ENCODE measurements at regions not wholly inside any gene's neighbourhood (a gene's known extent, or its start where the extent isn't known, plus 50 kb on each side); places are given as distances from the start of the nearest gene placed in this dataset.
"Not testable (repeated sequence)": the region's sequence is repeated elsewhere in the genome, so short reads cannot be mapped to it uniquely, and the experiment has no call there.

DNA sequence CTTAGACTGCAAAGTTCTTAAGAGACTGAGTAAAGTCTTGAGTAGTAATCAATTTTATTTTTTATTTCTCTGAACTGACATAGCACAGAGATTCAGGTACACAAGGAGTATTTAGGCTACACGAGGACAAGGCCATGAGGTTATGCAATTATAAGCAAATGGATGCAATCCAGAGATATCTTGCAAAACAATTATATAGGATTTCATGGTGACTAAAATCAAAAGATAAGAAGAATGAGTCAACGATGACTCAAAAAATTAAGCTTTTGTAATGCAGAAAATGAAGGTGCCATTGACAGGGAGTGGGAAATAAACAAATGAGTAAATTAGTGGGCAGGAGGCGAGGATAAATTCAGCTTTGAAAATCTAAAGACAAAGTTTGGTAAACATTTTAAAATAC is 66.7 kb upstream of the MYO3A start:
- TF ChIP-seq, protein P1, sequence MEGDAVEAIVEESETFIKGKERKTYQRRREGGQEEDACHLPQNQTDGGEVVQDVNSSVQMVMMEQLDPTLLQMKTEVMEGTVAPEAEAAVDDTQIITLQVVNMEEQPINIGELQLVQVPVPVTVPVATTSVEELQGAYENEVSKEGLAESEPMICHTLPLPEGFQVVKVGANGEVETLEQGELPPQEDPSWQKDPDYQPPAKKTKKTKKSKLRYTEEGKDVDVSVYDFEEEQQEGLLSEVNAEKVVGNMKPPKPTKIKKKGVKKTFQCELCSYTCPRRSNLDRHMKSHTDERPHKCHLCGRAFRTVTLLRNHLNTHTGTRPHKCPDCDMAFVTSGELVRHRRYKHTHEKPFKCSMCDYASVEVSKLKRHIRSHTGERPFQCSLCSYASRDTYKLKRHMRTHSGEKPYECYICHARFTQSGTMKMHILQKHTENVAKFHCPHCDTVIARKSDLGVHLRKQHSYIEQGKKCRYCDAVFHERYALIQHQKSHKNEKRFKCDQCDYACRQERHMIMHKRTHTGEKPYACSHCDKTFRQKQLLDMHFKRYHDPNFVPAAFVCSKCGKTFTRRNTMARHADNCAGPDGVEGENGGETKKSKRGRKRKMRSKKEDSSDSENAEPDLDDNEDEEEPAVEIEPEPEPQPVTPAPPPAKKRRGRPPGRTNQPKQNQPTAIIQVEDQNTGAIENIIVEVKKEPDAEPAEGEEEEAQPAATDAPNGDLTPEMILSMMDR (IDR thresholded peaks at IDR 0.05; ENCODE audit: insufficient read depth, low read depth, low read length, missing control alignments): no peak
- DNase-seq (ENCODE audit: low read depth): peak; percentile 27
- H3K4me3 ChIP-seq (ENCODE audit: low read length): no peak overlapping the region

DNA sequence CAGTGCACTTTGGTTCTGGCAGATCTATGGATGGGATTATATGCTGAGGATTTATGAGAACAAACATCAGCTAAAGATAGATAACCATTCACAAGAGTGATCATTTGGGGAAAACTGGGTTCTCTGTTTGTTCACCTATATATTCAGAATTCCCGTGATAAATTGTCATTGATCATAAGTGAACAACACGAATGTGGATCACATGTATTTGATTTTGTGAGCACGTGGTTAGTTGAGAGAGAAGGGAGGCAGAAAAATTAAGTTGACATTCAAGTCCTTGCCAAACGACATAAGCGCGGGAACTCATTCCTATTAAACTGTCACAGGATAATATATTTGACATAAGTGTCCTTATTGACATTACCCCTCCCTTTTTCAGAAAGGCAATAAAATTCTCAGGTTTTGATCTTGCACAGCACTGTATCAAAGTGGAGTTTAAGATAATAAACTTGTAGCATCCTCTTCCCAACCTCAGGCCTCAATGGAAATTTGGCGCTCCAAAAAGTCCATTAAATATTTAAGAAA is 64.9 kb upstream of the MYO3A start:
- DNase-seq (ENCODE audit: low read depth): no peak
- H3K4me3 ChIP-seq (ENCODE audit: low read length): no peak overlapping the region
- TF ChIP-seq, protein P1 (IDR thresholded peaks at IDR 0.05; ENCODE audit: insufficient read depth, low read depth, low read length, missing control alignments): no peak

DNA sequence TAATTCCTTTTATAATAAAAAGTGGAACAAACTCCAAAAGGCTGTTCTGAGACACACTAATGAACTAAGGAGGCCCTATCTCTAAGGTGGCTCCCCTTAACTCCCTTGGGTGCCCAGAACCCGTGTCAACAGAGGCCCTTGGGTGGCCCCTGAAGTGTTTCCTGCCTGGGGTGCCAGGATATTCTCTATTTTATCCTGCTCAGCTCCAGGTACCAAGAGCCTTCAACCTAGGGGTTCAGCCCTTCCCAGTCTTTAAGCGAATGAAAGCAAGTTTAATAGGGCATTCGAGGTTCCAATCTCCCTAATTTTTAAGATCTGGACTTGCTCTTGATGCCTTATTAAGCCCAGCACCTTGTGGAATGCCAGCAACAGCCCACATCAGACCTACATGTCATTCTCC is 64.4 kb upstream of the MYO3A start:
- TF ChIP-seq, protein P1 (IDR thresholded peaks at IDR 0.05; ENCODE audit: insufficient read depth, low read depth, low read length, missing control alignments): no peak
- no peak for DNase-seq (ENCODE audit: low read depth)
- H3K4me3 ChIP-seq (ENCODE audit: low read length): no peak overlapping the region

- not testable (repeated sequence) for H3K4me3 ChIP-seq (ENCODE audit: low read length); DNase-seq (ENCODE audit: low read depth)
Measured at GRCh38 chr10:25874402-25874801, 59.6 kb upstream of the MYO3A start.

- TF ChIP-seq, protein P1 (IDR thresholded peaks at IDR 0.05; ENCODE audit: insufficient read depth, low read depth, low read length, missing control alignments): peak; percentile 95
- peak; percentile 73 for DNase-seq (ENCODE audit: low read depth)
- no peak overlapping the region for H3K4me3 ChIP-seq (ENCODE audit: low read length)
Measured at GRCh38 chr10:25875556-25876165, 58.4 kb upstream of the MYO3A start.

GRCh38 chr10:25877296-25877695 is 56.7 kb upstream of the MYO3A start:
- TF ChIP-seq, protein P1 (IDR thresholded peaks at IDR 0.05; ENCODE audit: insufficient read depth, low read depth, low read length, missing control alignments): no peak
- no peak overlapping the region for H3K4me3 ChIP-seq (ENCODE audit: low read length)
- DNase-seq (ENCODE audit: low read depth): no peak

All from epithelial cell of esophagus (primary cell).